HCT116 (cell line): ENCODE measurements at regions not wholly inside any gene's neighbourhood (a gene's known extent, or its start where the extent isn't known, plus 50 kb on each side); places are given as distances from the start of the nearest gene placed in this dataset.

Experiments used
- ATAC-seq: fragments of 200-7000 bp; cut with Tn5 transposase; 2 replicates; pipeline ENCODE4 v1.9.1; 2020; ENCODE audit warnings: mild to moderate bottlenecking, moderate library complexity
- BruUV-seq: library from RNA; stranded (reverse); fragments of 400-500 nt; replicated peaks from 2 replicates; lab custom pipeline; 2021; lab: Mats Ljungman, UMichigan
- CTCF ChIA-PET: fragments of 300-600 bp; sonication (Branson Sonifier 250); formaldehyde crosslinking; loops from one replicate; lab custom pipeline; 2021; ENCODE audit warnings: antibody characterized with exemption; lab: Charles Lee
- POLR2A ChIA-PET: fragments of 300-600, 350-600 bp; sonication (Branson Sonifier 250); formaldehyde crosslinking; loops from one replicate; lab custom pipeline; 2021; ENCODE audit warnings: antibody characterized with exemption; lab: Charles Lee
- RAD21 ChIA-PET, 2 experiments: fragments of 300-600 bp; sonication (Branson Sonifier 250); formaldehyde crosslinking; loops; one replicate each; lab custom pipeline; 2023; ENCODE audit warnings: low total read pairs in 2 of 2; ENCODE audit not compliant: uncharacterized antibody in 2 of 2, unreplicated experiment in 2 of 2, low non-redundant PET in 1 of 2; lab: Charles Lee
- DNase-seq: peaks from one replicate; pipeline ENCODE4 v3.0.0-alpha.2; 2010; ENCODE audit warnings: low read depth, low spot score
- H2AFZ ChIP-seq: fragments of 200-600 bp; shearing (Covaris generic), sonication (generic); 2 replicates; pipeline ENCODE4 v1.6.1; 2017; ENCODE audit warnings: low read depth, mixed run types, mixed read lengths, antibody characterized with exemption, low read length; ENCODE audit not compliant: poor library complexity, severe bottlenecking
- H3K27ac ChIP-seq: 2 replicates; pipeline ENCODE4 v1.5.1; 2012; ENCODE audit warnings: low read depth, low read length
- H3K27me3 ChIP-seq: fragments of 200-600 bp; sonication (generic); 2 replicates; pipeline ENCODE4 v1.6.1; 2016; ENCODE audit warnings: mixed run types, low read length, mixed read lengths; ENCODE audit not compliant: insufficient read depth
- H3K36me3 ChIP-seq, 2 experiments: fragments of 200-500 bp in 1 of 2; fragments of 200-600 bp in 1 of 2; sonication (Bioruptor generic) in 1 of 2; sonication (generic) in 1 of 2; 2 replicates each; pipeline versions ENCODE4 v1.5.1 to v1.6.1; 2014 to 2016; ENCODE audit warnings: low read length in 2 of 2, inconsistent platforms in 1 of 2, mixed read lengths in 1 of 2, mixed run types in 1 of 2; ENCODE audit not compliant: insufficient read depth in 2 of 2, control insufficient read depth in 1 of 2
- H3K4me1 ChIP-seq, 2 experiments: fragments of 200-600 bp in 1 of 2; sonication (generic) in 1 of 2; 2 replicates each; pipeline versions ENCODE4 v1.5.1 to v1.6.1; 2012 to 2017; ENCODE audit warnings: low read length in 2 of 2, inconsistent platforms in 1 of 2, mild to moderate bottlenecking in 1 of 2, mixed read lengths in 1 of 2, mixed run types in 1 of 2, moderate library complexity in 1 of 2; ENCODE audit not compliant: insufficient read depth in 2 of 2, control insufficient read depth in 1 of 2
- H3K4me2 ChIP-seq: fragments of 200-600 bp; sonication (generic); 2 replicates; pipeline ENCODE4 v1.6.1; 2017; ENCODE audit warnings: mixed run types, low read length, mixed read lengths
- H3K4me3 ChIP-seq, 2 experiments: fragments of 200-600 bp in 1 of 2; sonication (generic) in 1 of 2; replicated peaks in 1 of 2; 2 replicates each; pipeline ENCODE4 v1.5.1; 2011 to 2016; ENCODE audit warnings: low read length in 2 of 2, control low read depth in 1 of 2, low read depth in 1 of 2, mild to moderate bottlenecking in 1 of 2, mixed read lengths in 1 of 2, mixed run types in 1 of 2
- H3K79me2 ChIP-seq: fragments of 200-600 bp; sonication (generic); 2 replicates; pipeline ENCODE4 v1.6.1; 2017; ENCODE audit warnings: mild to moderate bottlenecking, mixed run types, low read length, moderate library complexity, mixed read lengths; ENCODE audit not compliant: insufficient read depth
- H3K9ac ChIP-seq: fragments of 200-600 bp; sonication (generic); 2 replicates; pipeline ENCODE4 v1.6.1; 2016; ENCODE audit warnings: low read length, mixed read lengths
- H3K9me2 ChIP-seq: fragments of 200-600 bp; sonication (generic), shearing (Covaris generic); 2 replicates; pipeline ENCODE4 v1.6.1; 2017; ENCODE audit warnings: mixed run types, mild to moderate bottlenecking, moderate library complexity; ENCODE audit not compliant: insufficient read depth
- H3K9me3 ChIP-seq, 2 experiments: fragments of 200-500 bp in 1 of 2; fragments of 200-600 bp in 1 of 2; sonication (Bioruptor generic) in 1 of 2; sonication (generic) in 1 of 2; 2 replicates each; pipeline ENCODE4 v1.6.1; 2014 to 2017; ENCODE audit warnings: low read length in 2 of 2, mixed read lengths in 2 of 2, inconsistent platforms in 1 of 2, low read depth in 1 of 2, mild to moderate bottlenecking in 1 of 2, mixed run types in 1 of 2, moderate library complexity in 1 of 2; ENCODE audit not compliant: control insufficient read depth in 1 of 2, insufficient read depth in 1 of 2
- H4K20me1 ChIP-seq: fragments of 200-600 bp; sonication (generic), shearing (Covaris generic); 2 replicates; pipeline ENCODE4 v1.6.1; 2017; ENCODE audit warnings: mixed run types, mild to moderate bottlenecking, moderate library complexity; ENCODE audit not compliant: insufficient read depth
- CEBPB ChIP-seq: IDR thresholded peaks from 2 replicates; pipeline ENCODE4 v1.6.1; 2012; ENCODE audit warnings: low read depth
- EGR1 ChIP-seq: IDR thresholded peaks from 2 replicates; pipeline ENCODE4 v1.6.1; 2012; ENCODE audit warnings: low read depth
- EZH2 ChIP-seq: fragments of 200-600 bp; sonication (generic); IDR thresholded peaks from 2 replicates; pipeline ENCODE4 v1.6.1; 2017; ENCODE audit warnings: antibody characterized with exemption, mixed run types
- FOSL1 ChIP-seq: IDR thresholded peaks from 2 replicates; pipeline ENCODE4 v1.6.1; 2012; ENCODE audit warnings: low read depth
- POLR2A ChIP-seq: IDR thresholded peaks from 2 replicates; pipeline ENCODE4 v1.7.0; 2011; ENCODE audit warnings: borderline replicate concordance; ENCODE audit not compliant: insufficient read depth, insufficient read length; ENCODE audit errors: extremely low read depth
- RAD21 ChIP-seq: IDR thresholded peaks from 2 replicates; pipeline ENCODE4 v1.6.1; 2012; ENCODE audit warnings: low read depth, mild to moderate bottlenecking
- SP1 ChIP-seq: IDR thresholded peaks from 2 replicates; pipeline ENCODE4 v1.6.1; 2012; ENCODE audit warnings: low read depth
- SRF ChIP-seq: IDR thresholded peaks from 2 replicates; pipeline ENCODE4 v1.6.1; 2012; ENCODE audit warnings: low read depth
- ZFX ChIP-seq: fragments of 450-650 bp; IDR thresholded peaks from 2 replicates; pipeline ENCODE4 v1.6.1; 2017
- intact Hi-C: fragments of 100-400 bp; cut with micrococcal nuclease; formaldehyde crosslinking; loops from 2 replicates; pipeline ENCODE4 v1.10.0; 2022
- TF ChIP-seq, protein P1 (sequence below): IDR thresholded peaks from 2 replicates; pipeline ENCODE4 v1.6.1; 2012; ENCODE audit warnings: low read depth
- TF ChIP-seq, protein P2 (sequence below): IDR thresholded peaks from 2 replicates; pipeline ENCODE4 v1.6.1; 2012
- TF ChIP-seq, protein P3 (sequence below), 3 experiments: fragments of 200-600 bp in 1 of 3; sonication (generic) in 1 of 3; IDR thresholded peaks in 2 of 3; conservative IDR thresholded peaks in 1 of 3; 2 replicates each; pipeline ENCODE4 v1.5.1; 2012 to 2017; ENCODE audit warnings: low read depth in 2 of 3, low read length in 2 of 3, antibody characterized with exemption in 1 of 3, borderline replicate concordance in 1 of 3, control low read depth in 1 of 3, mild to moderate bottlenecking in 1 of 3, mixed read lengths in 1 of 3, mixed run types in 1 of 3, moderate library complexity in 1 of 3; ENCODE audit not compliant: insufficient read depth in 1 of 3

DNA sequence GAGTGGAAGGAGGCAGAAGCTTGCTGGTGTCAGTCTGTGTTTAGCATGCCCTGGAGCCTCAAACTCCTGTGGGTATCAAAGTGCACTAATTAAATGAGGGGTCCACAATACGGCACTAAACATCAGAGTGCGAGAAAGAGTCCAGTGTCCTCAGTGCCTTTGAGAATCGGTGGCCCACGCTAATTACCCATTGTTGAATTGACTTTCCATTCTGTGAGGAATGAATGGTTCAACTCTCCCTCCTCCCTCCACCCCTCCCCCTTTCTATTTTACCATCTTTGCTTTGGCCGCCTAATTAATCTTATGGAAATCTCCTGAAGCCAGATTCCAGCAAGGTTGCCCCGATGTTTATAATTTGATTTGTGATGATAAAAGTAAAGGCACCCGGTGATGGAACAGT, 217.8 kb downstream of the TFEC start:
- Histone ChIP-seq H3K9me3 (no peaks in the 10 kb centered on the region), H3K9me2 (no peaks in the 10 kb centered on the region), H3K4me1 (no peaks in the 10 kb centered on the region), H3K4me3 (no peak overlapping the region), H3K27ac (no peak overlapping the region), H3K79me2 (no peaks in the 10 kb centered on the region), H3K36me3 (no peaks in the 10 kb centered on the region), H3K4me2 (no peak overlapping the region), H4K20me1 (no peaks in the 10 kb centered on the region), H2AFZ (no peak overlapping the region), H3K9ac (no peak overlapping the region), H3K27me3 (no peaks in the 10 kb centered on the region)
- no TSS peak for BruUV-seq
- RAD21 ChIA-PET, result no interaction called here
- DNase-seq, result no peak
- TF ChIP-seq FOSL1, result no peak
- no peak for TF ChIP-seq RAD21
- TF ChIP-seq CEBPB, result no peak
- TF ChIP-seq, protein P1, sequence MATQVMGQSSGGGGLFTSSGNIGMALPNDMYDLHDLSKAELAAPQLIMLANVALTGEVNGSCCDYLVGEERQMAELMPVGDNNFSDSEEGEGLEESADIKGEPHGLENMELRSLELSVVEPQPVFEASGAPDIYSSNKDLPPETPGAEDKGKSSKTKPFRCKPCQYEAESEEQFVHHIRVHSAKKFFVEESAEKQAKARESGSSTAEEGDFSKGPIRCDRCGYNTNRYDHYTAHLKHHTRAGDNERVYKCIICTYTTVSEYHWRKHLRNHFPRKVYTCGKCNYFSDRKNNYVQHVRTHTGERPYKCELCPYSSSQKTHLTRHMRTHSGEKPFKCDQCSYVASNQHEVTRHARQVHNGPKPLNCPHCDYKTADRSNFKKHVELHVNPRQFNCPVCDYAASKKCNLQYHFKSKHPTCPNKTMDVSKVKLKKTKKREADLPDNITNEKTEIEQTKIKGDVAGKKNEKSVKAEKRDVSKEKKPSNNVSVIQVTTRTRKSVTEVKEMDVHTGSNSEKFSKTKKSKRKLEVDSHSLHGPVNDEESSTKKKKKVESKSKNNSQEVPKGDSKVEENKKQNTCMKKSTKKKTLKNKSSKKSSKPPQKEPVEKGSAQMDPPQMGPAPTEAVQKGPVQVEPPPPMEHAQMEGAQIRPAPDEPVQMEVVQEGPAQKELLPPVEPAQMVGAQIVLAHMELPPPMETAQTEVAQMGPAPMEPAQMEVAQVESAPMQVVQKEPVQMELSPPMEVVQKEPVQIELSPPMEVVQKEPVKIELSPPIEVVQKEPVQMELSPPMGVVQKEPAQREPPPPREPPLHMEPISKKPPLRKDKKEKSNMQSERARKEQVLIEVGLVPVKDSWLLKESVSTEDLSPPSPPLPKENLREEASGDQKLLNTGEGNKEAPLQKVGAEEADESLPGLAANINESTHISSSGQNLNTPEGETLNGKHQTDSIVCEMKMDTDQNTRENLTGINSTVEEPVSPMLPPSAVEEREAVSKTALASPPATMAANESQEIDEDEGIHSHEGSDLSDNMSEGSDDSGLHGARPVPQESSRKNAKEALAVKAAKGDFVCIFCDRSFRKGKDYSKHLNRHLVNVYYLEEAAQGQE, result no peak
- no peak for ATAC-seq
- CTCF ChIA-PET, result no interaction called here
- intact Hi-C loops, result no loop called here
- POLR2A ChIA-PET, result no interaction called here

DNA sequence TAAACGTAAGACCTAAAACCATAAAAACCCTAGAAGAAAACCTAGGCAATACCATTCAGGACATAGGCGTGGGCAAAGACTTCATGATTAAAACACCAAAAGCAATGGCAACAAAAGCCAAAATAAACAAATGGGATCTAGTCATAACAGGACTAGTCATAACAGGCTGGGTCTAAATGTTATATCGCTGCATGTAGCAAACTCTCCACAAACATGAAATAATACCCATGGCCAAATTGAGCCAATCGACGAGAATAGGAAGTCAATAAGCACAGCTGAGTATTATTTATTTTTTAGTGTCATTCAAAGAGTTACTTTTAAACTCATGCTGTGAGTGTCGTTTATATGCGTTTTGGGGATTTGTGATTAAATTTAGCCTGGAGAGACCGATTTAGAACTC, 225.1 kb downstream of the TFEC start:
- Histone ChIP-seq H3K36me3 (no peaks in the 10 kb centered on the region), H3K9ac (no peak overlapping the region), H3K4me1 (no peaks in the 10 kb centered on the region), H3K9me3 (no peaks in the 10 kb centered on the region), H4K20me1 (no peaks in the 10 kb centered on the region), H3K9me2 (no peaks in the 10 kb centered on the region), H3K27me3 (no peaks in the 10 kb centered on the region), H2AFZ (no peak overlapping the region), H3K27ac (no peak overlapping the region), H3K4me3 (no peak overlapping the region), H3K4me2 (no peak overlapping the region), H3K79me2 (no peaks in the 10 kb centered on the region)
- DNase-seq (no peak), ATAC-seq (no peak)
- ChIA-PET POLR2A (no interaction called here), RAD21 (no interaction called here), CTCF (no interaction called here)
- BruUV-seq, result no TSS peak
- intact Hi-C loops, result no loop called here
- TF ChIP-seq POLR2A, result no peak
- no peak for TF ChIP-seq CEBPB
- no peak for TF ChIP-seq ZFX
- TF ChIP-seq, protein P2, sequence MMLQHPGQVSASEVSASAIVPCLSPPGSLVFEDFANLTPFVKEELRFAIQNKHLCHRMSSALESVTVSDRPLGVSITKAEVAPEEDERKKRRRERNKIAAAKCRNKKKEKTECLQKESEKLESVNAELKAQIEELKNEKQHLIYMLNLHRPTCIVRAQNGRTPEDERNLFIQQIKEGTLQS, result no peak
- no peak for TF ChIP-seq EGR1
- no peak for TF ChIP-seq SP1
- TF ChIP-seq, protein P3, sequence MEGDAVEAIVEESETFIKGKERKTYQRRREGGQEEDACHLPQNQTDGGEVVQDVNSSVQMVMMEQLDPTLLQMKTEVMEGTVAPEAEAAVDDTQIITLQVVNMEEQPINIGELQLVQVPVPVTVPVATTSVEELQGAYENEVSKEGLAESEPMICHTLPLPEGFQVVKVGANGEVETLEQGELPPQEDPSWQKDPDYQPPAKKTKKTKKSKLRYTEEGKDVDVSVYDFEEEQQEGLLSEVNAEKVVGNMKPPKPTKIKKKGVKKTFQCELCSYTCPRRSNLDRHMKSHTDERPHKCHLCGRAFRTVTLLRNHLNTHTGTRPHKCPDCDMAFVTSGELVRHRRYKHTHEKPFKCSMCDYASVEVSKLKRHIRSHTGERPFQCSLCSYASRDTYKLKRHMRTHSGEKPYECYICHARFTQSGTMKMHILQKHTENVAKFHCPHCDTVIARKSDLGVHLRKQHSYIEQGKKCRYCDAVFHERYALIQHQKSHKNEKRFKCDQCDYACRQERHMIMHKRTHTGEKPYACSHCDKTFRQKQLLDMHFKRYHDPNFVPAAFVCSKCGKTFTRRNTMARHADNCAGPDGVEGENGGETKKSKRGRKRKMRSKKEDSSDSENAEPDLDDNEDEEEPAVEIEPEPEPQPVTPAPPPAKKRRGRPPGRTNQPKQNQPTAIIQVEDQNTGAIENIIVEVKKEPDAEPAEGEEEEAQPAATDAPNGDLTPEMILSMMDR (IDR thresholded peaks at IDR 0.05 in 2 of 3, conservative IDR thresholded peaks at IDR 0.05 in 1 of 3; ENCODE audit: borderline replicate concordance in 1 of 3, insufficient read depth in 1 of 3, low read depth in 2 of 3, low read length in 2 of 3), result no peak
- no peak for TF ChIP-seq SRF
- no peak for TF ChIP-seq EZH2
- TF ChIP-seq, protein P1, result no peak
